GM12878 (cell line): ENCODE measurements at regions not wholly inside any gene's neighbourhood (a gene's known extent, or its start where the extent isn't known, plus 50 kb on each side); places are given as distances from the start of the nearest gene placed in this dataset.

Source experiments
- FOXK2 ChIP-seq: fragments of 450-650 bp; IDR thresholded peaks from 2 replicates; pipeline ENCODE4 v1.6.1; 2017; ENCODE audit warnings: mild to moderate bottlenecking, moderate library complexity
- NR2C1 ChIP-seq: fragments of 450-650 bp; IDR thresholded peaks from 2 replicates; pipeline ENCODE4 v1.6.1; 2017; ENCODE audit warnings: antibody characterized with exemption, mild to moderate bottlenecking, moderate library complexity
- POLR2A ChIP-seq: IDR thresholded peaks from 2 replicates; pipeline ENCODE4 v1.6.1; 2011; ENCODE audit warnings: low read depth, mild to moderate bottlenecking, low read length
- USF1 ChIP-seq: IDR thresholded peaks from 2 replicates; pipeline ENCODE4 v1.6.1; 2011; ENCODE audit warnings: borderline replicate concordance, low read depth, mild to moderate bottlenecking, moderate library complexity, mixed read lengths, low read length; ENCODE audit not compliant: insufficient read depth; ENCODE audit errors: extremely low read length
- TF ChIP-seq, protein P1 (sequence below): IDR thresholded peaks from 2 replicates; pipeline ENCODE4 v1.6.1; 2012; ENCODE audit warnings: low read length, inconsistent platforms

DNA sequence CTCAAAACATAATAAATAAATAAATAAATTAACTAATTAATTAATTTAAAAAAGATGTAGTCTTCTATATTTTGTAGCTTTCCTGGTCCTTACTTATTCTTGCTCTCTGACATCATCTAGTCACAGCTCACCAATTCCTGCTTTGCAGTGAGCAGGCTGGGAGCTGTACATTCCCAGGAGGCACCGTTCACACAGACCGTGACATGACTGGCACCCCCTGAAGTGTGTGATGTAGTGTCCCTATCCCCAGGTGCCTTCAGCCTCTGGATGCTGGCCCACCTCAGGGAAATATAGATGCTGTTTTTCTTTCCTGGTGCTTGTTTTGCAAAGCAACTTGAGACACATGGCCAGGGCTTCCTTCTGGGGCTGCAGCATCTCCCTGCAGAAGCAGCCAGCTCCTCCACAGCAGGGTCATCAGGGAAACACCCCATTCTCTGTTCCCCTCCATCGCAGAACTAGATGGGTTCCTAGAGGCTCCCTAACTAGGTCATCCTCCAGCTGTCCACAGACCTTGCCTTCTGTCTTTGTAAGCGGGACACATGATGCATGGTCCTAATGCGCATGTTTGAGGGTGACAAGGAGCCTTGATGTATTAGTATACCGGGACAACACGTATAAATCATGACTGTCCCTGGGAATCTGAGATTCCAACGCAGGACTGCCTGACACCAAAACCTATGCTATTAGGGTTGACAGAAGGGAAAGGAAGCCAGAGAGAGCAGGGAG, 76.4 kb downstream of the RHOB start:
- no peak for TF ChIP-seq POLR2A
- TF ChIP-seq FOXK2: no peak
- TF ChIP-seq, protein P1, sequence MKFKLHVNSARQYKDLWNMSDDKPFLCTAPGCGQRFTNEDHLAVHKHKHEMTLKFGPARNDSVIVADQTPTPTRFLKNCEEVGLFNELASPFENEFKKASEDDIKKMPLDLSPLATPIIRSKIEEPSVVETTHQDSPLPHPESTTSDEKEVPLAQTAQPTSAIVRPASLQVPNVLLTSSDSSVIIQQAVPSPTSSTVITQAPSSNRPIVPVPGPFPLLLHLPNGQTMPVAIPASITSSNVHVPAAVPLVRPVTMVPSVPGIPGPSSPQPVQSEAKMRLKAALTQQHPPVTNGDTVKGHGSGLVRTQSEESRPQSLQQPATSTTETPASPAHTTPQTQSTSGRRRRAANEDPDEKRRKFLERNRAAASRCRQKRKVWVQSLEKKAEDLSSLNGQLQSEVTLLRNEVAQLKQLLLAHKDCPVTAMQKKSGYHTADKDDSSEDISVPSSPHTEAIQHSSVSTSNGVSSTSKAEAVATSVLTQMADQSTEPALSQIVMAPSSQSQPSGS: no peak
- no peak for TF ChIP-seq NR2C1
- no peak for TF ChIP-seq USF1
